Activated B cell treated with CpG ODN at 0.5 μM for 24 hours (primary cell): ENCODE measurements at regions not wholly inside any gene's neighbourhood (a gene's known extent, or its start where the extent isn't known, plus 50 kb on each side); places are given as distances from the start of the nearest gene placed in this dataset.

Experiments used
- ATAC-seq: fragments of 200-7000 bp; cut with Tn5 transposase; one replicate; pipeline ENCODE4 v1.10.0; 2021; ENCODE audit warnings: low read depth, mild to moderate bottlenecking, moderate library complexity
- CTCF ChIA-PET: fragments of 350-600 bp; sonication (Branson Sonifier 250); formaldehyde crosslinking; loops from one replicate; lab custom pipeline; 2021; ENCODE audit warnings: antibody characterized with exemption; lab: Charles Lee
- POLR2A ChIA-PET: fragments of 350-600 bp; sonication (Branson Sonifier 250); formaldehyde crosslinking; loops from one replicate; lab custom pipeline; 2021; ENCODE audit warnings: antibody characterized with exemption; lab: Charles Lee
- DNase-seq: peaks from one replicate; pipeline ENCODE4 v3.0.0; 2022
- H3K27ac Mint-ChIP-seq: one replicate; pipeline ENCODE4 v1.8.0; 2020; ENCODE audit warnings: mixed read lengths
- H3K27me3 Mint-ChIP-seq: one replicate; pipeline ENCODE4 v1.8.0; 2021; ENCODE audit warnings: mixed read lengths
- H3K36me3 Mint-ChIP-seq: one replicate; pipeline ENCODE4 v1.8.0; 2021; ENCODE audit warnings: low read depth, mixed read lengths
- H3K4me1 Mint-ChIP-seq: one replicate; pipeline ENCODE4 v1.8.0; 2021; ENCODE audit warnings: mixed read lengths
- H3K4me3 Mint-ChIP-seq: one replicate; pipeline ENCODE4 v1.8.0; 2020; ENCODE audit warnings: mild to moderate bottlenecking, mixed read lengths
- H3K9me3 Mint-ChIP-seq: one replicate; pipeline ENCODE4 v1.8.0; 2020; ENCODE audit warnings: mixed read lengths
- CTCF ChIP-seq: fragments of 200-600 bp; IDR thresholded peaks from one replicate; pipeline ENCODE4 v1.8.0; 2022; ENCODE audit warnings: antibody characterized with exemption, mild to moderate bottlenecking
- intact Hi-C: fragments of 100-400 bp; cut with micrococcal nuclease; formaldehyde crosslinking; loops from one replicate; pipeline ENCODE4 v1.15.1; 2024

DNA sequence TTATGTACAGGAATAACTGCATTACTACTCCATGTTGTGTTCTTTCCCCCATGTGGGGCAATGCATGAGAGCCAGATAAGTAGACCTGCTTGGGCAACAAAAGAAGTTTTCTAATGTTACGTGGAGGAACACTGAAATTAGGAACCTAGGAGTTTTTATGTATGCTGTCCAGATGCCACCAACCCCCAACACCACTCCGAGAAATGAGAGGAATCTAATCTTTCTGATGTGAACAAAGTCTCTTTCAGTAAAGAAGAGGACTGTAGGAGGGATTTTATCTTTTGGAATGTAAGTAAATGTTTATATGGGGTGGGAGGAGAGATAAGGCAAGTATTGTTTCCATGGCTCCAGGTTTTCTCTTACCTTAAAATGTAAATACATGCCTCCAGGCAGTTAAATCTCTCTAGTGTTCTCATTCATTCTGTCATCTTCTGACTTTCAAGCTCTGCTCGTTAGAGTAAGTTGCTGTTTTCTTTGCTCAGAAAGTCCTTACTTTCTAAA, 820.6 kb downstream of the PCDH17 start:
- ChIA-PET POLR2A (no interaction called here), CTCF (no interaction called here)
- no peak for DNase-seq
- no peak for TF ChIP-seq CTCF
- Mint-ChIP-seq H3K4me3 (no peak overlapping the region), H3K36me3 (no peaks in the 10 kb centered on the region), H3K4me1 (no peaks in the 10 kb centered on the region), H3K27ac (no peak overlapping the region), H3K27me3 (no peaks in the 10 kb centered on the region), H3K9me3 (peaks cover 12% of the 10 kb centered on the region)
- intact Hi-C loops = no loop called here
- no peak for ATAC-seq

- no peak overlapping the region for H3K27ac Mint-ChIP-seq
- ChIA-PET POLR2A (no interaction called here), CTCF (no interaction called here)
- no peaks in the 10 kb centered on the region for H3K4me1 Mint-ChIP-seq
- intact Hi-C loops = no loop called here
- TF ChIP-seq CTCF = no peak
- no peak overlapping the region for H3K4me3 Mint-ChIP-seq
- H3K27me3 Mint-ChIP-seq = no peaks in the 10 kb centered on the region
- peaks cover 18% of the 10 kb centered on the region for H3K9me3 Mint-ChIP-seq
- no peak for DNase-seq
- no peaks in the 10 kb centered on the region for H3K36me3 Mint-ChIP-seq
- no peak for ATAC-seq
These were observed 823.5 kb downstream of the PCDH17 start for GRCh38 chr13:58455094-58455493.

GRCh38 chr13:58461217-58461616, 829.7 kb downstream of the PCDH17 start:
- Mint-ChIP-seq H3K36me3 (no peaks in the 10 kb centered on the region), H3K27ac (no peak overlapping the region), H3K4me3 (no peak overlapping the region), H3K27me3 (no peaks in the 10 kb centered on the region), H3K9me3 (peaks cover 14% of the 10 kb centered on the region), H3K4me1 (no peaks in the 10 kb centered on the region)
- no peak for ATAC-seq
- intact Hi-C loops = no loop called here
- ChIA-PET POLR2A (no interaction called here), CTCF (no interaction called here)
- no peak for DNase-seq
- TF ChIP-seq CTCF = no peak

GRCh38 chr13:58463841-58464240, 832.3 kb downstream of the PCDH17 start:
- DNase-seq (no peak), ATAC-seq (no peak)
- POLR2A ChIA-PET = no interaction called here
- Mint-ChIP-seq H3K4me1 (no peaks in the 10 kb centered on the region), H3K4me3 (no peak overlapping the region), H3K27ac (no peak overlapping the region), H3K9me3 (peaks cover 5% of the 10 kb centered on the region), H3K36me3 (no peaks in the 10 kb centered on the region), H3K27me3 (no peaks in the 10 kb centered on the region)
- intact Hi-C loops = no loop called here
- no peak for TF ChIP-seq CTCF
- CTCF ChIA-PET = no interaction called here

- intact Hi-C loops = no loop called here
- H3K4me1 Mint-ChIP-seq = no peaks in the 10 kb centered on the region
- DNase-seq = no peak
- no peak overlapping the region for H3K27ac Mint-ChIP-seq
- no peaks in the 10 kb centered on the region for H3K27me3 Mint-ChIP-seq
- ATAC-seq = no peak
- peaks cover 2% of the 10 kb centered on the region for H3K9me3 Mint-ChIP-seq
- H3K4me3 Mint-ChIP-seq = no peak overlapping the region
- POLR2A ChIA-PET = no interaction called here
- no peaks in the 10 kb centered on the region for H3K36me3 Mint-ChIP-seq
- CTCF ChIA-PET = no interaction called here
- TF ChIP-seq CTCF = no peak
These were observed 835.6 kb downstream of the PCDH17 start for GRCh38 chr13:58467176-58467575.
